GM12878 (cell line): ENCODE measurements at regions not wholly inside any gene's neighbourhood (a gene's known extent, or its start where the extent isn't known, plus 50 kb on each side); places are given as distances from the start of the nearest gene placed in this dataset.

ENCODE experiments used
- ATAC-seq: fragments of 200-7000 bp; cut with Tn5 transposase; 3 replicates; pipeline ENCODE4 v1.9.1; 2020; ENCODE audit warnings: mild to moderate bottlenecking, moderate library complexity
- BruUV-seq: library from RNA; stranded (reverse); fragments of 400-500 nt; replicated peaks from 2 replicates; lab custom pipeline; 2021; lab: Mats Ljungman, UMichigan
- CTCF ChIA-PET: fragments of 300-600 bp; sonication (Branson Sonifier 250); formaldehyde crosslinking; extraction: SDS; loops from one replicate; lab custom pipeline; 2021; ENCODE audit warnings: inconsistent platforms; lab: Yijun Ruan, JAX
- POLR2A ChIA-PET: fragments of 350-600 bp; formaldehyde crosslinking; extraction: SDS; loops from one replicate; lab custom pipeline; 2021; ENCODE audit warnings: inconsistent platforms; lab: Charles Lee
- RAD21 ChIA-PET: fragments of 300-600 bp; sonication (Branson Sonifier 250); formaldehyde crosslinking; loops from one replicate; lab custom pipeline; 2023; ENCODE audit warnings: antibody characterized with exemption; ENCODE audit not compliant: unreplicated experiment; lab: Charles Lee
- SMC1A ChIA-PET: fragments of 300-600 bp; sonication (Branson Sonifier 250); formaldehyde crosslinking; loops from one replicate; lab custom pipeline; 2023; ENCODE audit not compliant: unreplicated experiment, uncharacterized antibody; lab: Charles Lee
- DNase-seq: peaks from one replicate; pipeline ENCODE4 v3.0.0-alpha.2; 2011; ENCODE audit warnings: low read depth, low spot score
- FAIRE-seq: peaks from 3 replicates; lab custom pipeline; 2011; peaks lifted over from hg19 to GRCh38; lab: Jason Lieb, UNC
- H2AFZ ChIP-seq: 2 replicates; pipeline ENCODE4 v1.6.0; 2011; ENCODE audit warnings: low read depth, low read length, control low read depth; ENCODE audit not compliant: control insufficient read depth
- H3K27ac ChIP-seq: 2 replicates; pipeline ENCODE4 v1.5.1; 2011; ENCODE audit warnings: control low read depth; ENCODE audit not compliant: control insufficient read depth, insufficient read depth
- H3K27me3 ChIP-seq, 2 experiments: replicated peaks in 1 of 2; 2 replicates each; pipeline versions ENCODE4 v1.6.0 to v1.6.1; 2011; ENCODE audit warnings: low read length in 1 of 2; ENCODE audit not compliant: control insufficient read depth in 2 of 2, insufficient read depth in 2 of 2
- H3K36me3 ChIP-seq, 2 experiments: 2 replicates each; pipeline ENCODE4 v1.5.1; 2011; ENCODE audit warnings: low read length in 1 of 2; ENCODE audit not compliant: control insufficient read depth in 2 of 2, insufficient read depth in 2 of 2
- H3K4me1 ChIP-seq: 2 replicates; pipeline ENCODE4 v1.6.1; 2011; ENCODE audit warnings: mild to moderate bottlenecking, low read length, moderate library complexity, mixed read lengths; ENCODE audit not compliant: control insufficient read depth, insufficient read depth
- H3K4me2 ChIP-seq: 2 replicates; pipeline ENCODE4 v1.6.0; 2011; ENCODE audit warnings: control low read depth; ENCODE audit not compliant: control insufficient read depth, insufficient read depth
- H3K4me3 ChIP-seq: fragments of 200-600 bp; sonication (generic); 2 replicates; pipeline ENCODE4 v1.5.1; 2016
- H3K79me2 ChIP-seq: 2 replicates; pipeline ENCODE4 v1.6.0; 2011; ENCODE audit warnings: low read length; ENCODE audit not compliant: control insufficient read depth, insufficient read depth
- H3K9ac ChIP-seq: 2 replicates; pipeline ENCODE4 v1.8.0; 2011; ENCODE audit warnings: low read length, control low read depth, mixed read lengths; ENCODE audit not compliant: control insufficient read depth, insufficient read depth
- H3K9me3 ChIP-seq: replicated peaks from 3 replicates; pipeline ENCODE4 v1.5.1; 2011; ENCODE audit warnings: mild to moderate bottlenecking, low read length; ENCODE audit not compliant: control insufficient read depth, insufficient read depth
- H4K20me1 ChIP-seq: 2 replicates; pipeline ENCODE4 v1.6.0; 2011; ENCODE audit not compliant: control insufficient read depth, insufficient read depth
- ATF7 ChIP-seq: fragments of 450-650 bp; IDR thresholded peaks from 2 replicates; pipeline ENCODE4 v1.6.1; 2016; ENCODE audit warnings: low read depth, mild to moderate bottlenecking
- BACH1 ChIP-seq: fragments of 450-650 bp; IDR thresholded peaks from 2 replicates; pipeline ENCODE4 v1.6.1; 2017; ENCODE audit warnings: mild to moderate bottlenecking, borderline replicate concordance
- CHD1 ChIP-seq: IDR thresholded peaks from 2 replicates; pipeline ENCODE4 v1.6.1; 2012; ENCODE audit warnings: low read depth, low read length, improper control_type of control experiment
- EZH2 ChIP-seq: IDR thresholded peaks from 2 replicates; pipeline ENCODE4 v1.6.1; 2012; ENCODE audit warnings: low read depth, mild to moderate bottlenecking, control low read depth, inconsistent platforms, low read length, borderline replicate concordance; ENCODE audit not compliant: control insufficient read depth
- HDGF ChIP-seq: fragments of 450-650 bp; IDR thresholded peaks from 2 replicates; pipeline ENCODE4 v1.6.1; 2016; ENCODE audit warnings: antibody characterized with exemption
- HSF1 ChIP-seq: fragments of 150-350 bp; IDR thresholded peaks from 2 replicates; pipeline ENCODE4 v1.6.1; 2014; ENCODE audit warnings: mild to moderate bottlenecking, low read depth, low read length
- RELA ChIP-seq: fragments of 450-650 bp; IDR thresholded peaks from 2 replicates; pipeline ENCODE4 v1.8.0; 2014; ENCODE audit warnings: borderline replicate concordance; ENCODE audit not compliant: partially characterized antibody
- ZNF217 ChIP-seq: fragments of 450-650 bp; IDR thresholded peaks from 2 replicates; pipeline ENCODE4 v1.6.1; 2017; ENCODE audit warnings: antibody characterized with exemption, mild to moderate bottlenecking
- ZNF24 ChIP-seq: fragments of 450-650 bp; IDR thresholded peaks from 2 replicates; pipeline ENCODE4 v1.6.1; 2017; ENCODE audit warnings: antibody characterized with exemption, mild to moderate bottlenecking
- ZSCAN29 ChIP-seq: fragments of 450-650 bp; IDR thresholded peaks from 2 replicates; pipeline ENCODE4 v1.6.1; 2017; ENCODE audit warnings: mild to moderate bottlenecking, moderate library complexity
- WGBS: methylation state at CpG from one replicate; pipeline ENCODE4 v1.1.6; 2016; ENCODE audit warnings: low lambda C conversion rate; ENCODE audit not compliant: insufficient replicate concordance, insufficient coverage; ENCODE audit errors: missing lambda C conversion rate; 5-methylcytosine and 5-hydroxymethylcytosine counted together
- in situ Hi-C: fragments of 300-500 bp; cut with MboI; formaldehyde crosslinking; loops from 9 replicates; pipeline ENCODE4 v1.14.3; 2018; ENCODE audit warnings: mixed read lengths
- intact Hi-C: fragments of 100-400 bp; cut with micrococcal nuclease; formaldehyde crosslinking; loops from one replicate; pipeline ENCODE4 v1.14.2; 2022; ENCODE audit not compliant: unreplicated experiment
- TF ChIP-seq, protein P1 (sequence below): IDR thresholded peaks from 2 replicates; pipeline ENCODE4 v1.6.1; 2012; ENCODE audit warnings: low read length, inconsistent platforms

DNA sequence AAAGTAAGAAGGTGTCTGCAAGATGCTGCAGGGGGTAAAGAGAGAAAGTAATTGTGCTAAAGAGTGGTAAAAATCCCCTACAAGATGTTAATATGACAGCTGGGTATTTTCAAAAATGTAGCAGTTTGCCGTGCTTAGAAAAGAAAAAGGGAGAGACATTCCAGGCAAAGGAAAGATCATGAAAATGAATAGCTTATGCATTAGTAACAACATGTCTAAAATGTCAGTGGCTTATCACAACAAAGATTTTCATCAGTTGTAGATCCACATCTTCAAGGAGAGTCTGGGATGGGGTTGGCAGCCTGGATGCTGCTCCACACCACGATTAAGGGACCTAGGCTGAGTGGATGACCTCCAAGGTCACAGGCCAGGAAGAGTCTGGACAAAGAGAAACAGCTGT is 920.9 kb downstream of the GRID1 start (continued):
- TF ChIP-seq ZSCAN29 (no peak), ATF7 (no peak)

GRCh38 chr10:85446827-85447226 is 919.8 kb downstream of the GRID1 start:
- no peak for DNase-seq
- BruUV-seq = no TSS peak
- CTCF ChIA-PET = no interaction called here

More at GRCh38 chr10:85446827-85447226, 919.8 kb downstream of the GRID1 start:
- H3K79me2 ChIP-seq = no peaks in the 10 kb centered on the region
- no peak for FAIRE-seq
- no peaks in the 10 kb centered on the region for H4K20me1 ChIP-seq
- H3K36me3 ChIP-seq = no peaks in the 10 kb centered on the region
- in situ Hi-C loops (no loop called here), intact Hi-C loops (no loop called here)
- no peak overlapping the region for H3K4me2 ChIP-seq
- H3K4me1 ChIP-seq = no peaks in the 10 kb centered on the region
- H3K27ac ChIP-seq = no peak overlapping the region
- H2AFZ ChIP-seq = no peak overlapping the region
- SMC1A ChIA-PET = no interaction called here
- WGBS = 0% methylated on average over 2 of the region's 2 CpGs
- H3K9me3 ChIP-seq = no peaks in the 10 kb centered on the region
- no peaks in the 10 kb centered on the region for H3K27me3 ChIP-seq
- no peak overlapping the region for H3K9ac ChIP-seq
- POLR2A ChIA-PET = no interaction called here
- no peak overlapping the region for H3K4me3 ChIP-seq
- ATAC-seq = no peak
- RAD21 ChIA-PET = no interaction called here
- TF ChIP-seq ZNF24 (no peak), BACH1 (no peak), HDGF (no peak), HSF1 (no peak), EZH2 (no peak), RELA (no peak), ZNF217 (no peak), CHD1 (no peak)
- TF ChIP-seq, protein P1, sequence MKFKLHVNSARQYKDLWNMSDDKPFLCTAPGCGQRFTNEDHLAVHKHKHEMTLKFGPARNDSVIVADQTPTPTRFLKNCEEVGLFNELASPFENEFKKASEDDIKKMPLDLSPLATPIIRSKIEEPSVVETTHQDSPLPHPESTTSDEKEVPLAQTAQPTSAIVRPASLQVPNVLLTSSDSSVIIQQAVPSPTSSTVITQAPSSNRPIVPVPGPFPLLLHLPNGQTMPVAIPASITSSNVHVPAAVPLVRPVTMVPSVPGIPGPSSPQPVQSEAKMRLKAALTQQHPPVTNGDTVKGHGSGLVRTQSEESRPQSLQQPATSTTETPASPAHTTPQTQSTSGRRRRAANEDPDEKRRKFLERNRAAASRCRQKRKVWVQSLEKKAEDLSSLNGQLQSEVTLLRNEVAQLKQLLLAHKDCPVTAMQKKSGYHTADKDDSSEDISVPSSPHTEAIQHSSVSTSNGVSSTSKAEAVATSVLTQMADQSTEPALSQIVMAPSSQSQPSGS = no peak
